Stimulated activated CD8-positive, alpha-beta memory T cell treated with anti-CD3 and anti-CD28 coated beads, Interleukin-15, amount 100 ng/mL, for 4 hours (primary cell): ENCODE measurements at regions not wholly inside any gene's neighbourhood (a gene's known extent, or its start where the extent isn't known, plus 50 kb on each side); places are given as distances from the start of the nearest gene placed in this dataset.

ENCODE experiments used
- DNase-seq, 2 donors: peaks; one replicate each; pipeline ENCODE4 v3.0.0-alpha.2; 2020; ENCODE audit warnings: low read depth in 2 of 2

GRCh38 chr9:79312686-79313421, 258.9 kb upstream of the TLE4 start:
- DNase-seq, result no peak

- no peak for DNase-seq
Observed at GRCh38 chr9:79325501-79325900, 246.3 kb upstream of the TLE4 start.

- no peak for DNase-seq
Observed at GRCh38 chr9:79329861-79330260, 241.9 kb upstream of the TLE4 start.

GRCh38 chr9:79334001-79334400, 237.8 kb upstream of the TLE4 start:
- DNase-seq, result no peak

GRCh38 chr9:79334711-79335110, 237.1 kb upstream of the TLE4 start:
- DNase-seq, result no peak

- DNase-seq, result no peak
Observed at GRCh38 chr9:79335987-79336386, 235.8 kb upstream of the TLE4 start.

GRCh38 chr9:79341561-79341960, 230.2 kb upstream of the TLE4 start:
- DNase-seq, result no peak

- DNase-seq, result no peak
Observed at GRCh38 chr9:79346350-79347020, 225.3 kb upstream of the TLE4 start.

- no peak for DNase-seq
Observed at GRCh38 chr9:79352322-79352721, 219.4 kb upstream of the TLE4 start.

- no peak for DNase-seq
Observed at GRCh38 chr9:79353856-79354520, 217.8 kb upstream of the TLE4 start.

GRCh38 chr9:79357194-79357593, 214.6 kb upstream of the TLE4 start:
- DNase-seq, result no peak

GRCh38 chr9:79357616-79358015, 214.1 kb upstream of the TLE4 start:
- DNase-seq, result no peak

- DNase-seq, result no peak
Observed at GRCh38 chr9:79360387-79361347, 211.1 kb upstream of the TLE4 start.

GRCh38 chr9:79362100-79363081, 209.4 kb upstream of the TLE4 start:
- no peak for DNase-seq

- no peak for DNase-seq
Observed at GRCh38 chr9:79369676-79370075, 202.1 kb upstream of the TLE4 start.

- no peak for DNase-seq
Observed at GRCh38 chr9:79371301-79371700, 200.5 kb upstream of the TLE4 start.

GRCh38 chr9:79371948-79372555, 199.7 kb upstream of the TLE4 start:
- DNase-seq, result no peak

GRCh38 chr9:79377339-79377855, 194.4 kb upstream of the TLE4 start:
- DNase-seq, result no peak

- DNase-seq, result no peak
Observed at GRCh38 chr9:79378107-79378506, 193.7 kb upstream of the TLE4 start.

GRCh38 chr9:79382044-79382443, 189.7 kb upstream of the TLE4 start:
- no peak for DNase-seq
